Pancreas (tissue), 10 donors: ENCODE measurements at regions not wholly inside any gene's neighbourhood (a gene's known extent, or its start where the extent isn't known, plus 50 kb on each side); places are given as distances from the start of the nearest gene placed in this dataset.

Experiments
- ATAC-seq, 4 donors: fragments of 200-7000 bp; cut with Tn5 transposase; one replicate each; pipeline versions ENCODE4 v1.8.0 to v1.9.1; 2020; ENCODE audit warnings: mild to moderate bottlenecking in 4 of 4, moderate library complexity in 4 of 4
- DNase-seq, 6 donors: peaks; one replicate each; pipeline ENCODE4 v3.0.0-alpha.2; 2020
- FAIRE-seq: peaks from 2 replicates; lab custom pipeline; 2012; peaks lifted over from hg19 to GRCh38; lab: Jason Lieb, UNC
- H3K27ac ChIP-seq, 4 donors: fragments of 200-600 bp; sonication (generic); 1 replicate in 3 of 4; 2 replicates in 1 of 4; pipeline versions ENCODE4 v1.5.0 to v1.8.0; 2020
- H3K27me3 ChIP-seq, 4 donors: fragments of 200-600 bp; one replicate each; pipeline ENCODE4 v1.8.0; 2021
- H3K36me3 ChIP-seq, 3 donors: fragments of 200-600 bp; sonication (generic) in 1 of 3; one replicate each; pipeline versions ENCODE4 v1.5.0 to v1.8.0; 2020 to 2021
- H3K4me1 ChIP-seq, 3 donors: fragments of 200-600 bp; one replicate each; pipeline ENCODE4 v1.8.0; 2021
- H3K4me3 ChIP-seq, 4 donors: fragments of 200-600 bp; sonication (generic) in 2 of 4; one replicate each; pipeline versions ENCODE4 v1.5.0 to v1.8.0; 2020 to 2021
- H3K9me3 ChIP-seq, 4 donors: fragments of 200-600 bp; one replicate each; pipeline ENCODE4 v1.8.0; 2021
- WGBS, 2 donors: extraction: QIAGEN DNeasy Blood & Tissue Kit; methylation state at CpG; one replicate each; pipeline ENCODE4 v1.1.7; 2013; 5-methylcytosine and 5-hydroxymethylcytosine counted together
- intact Hi-C, 3 donors: fragments of 100-400 bp; cut with DNase I; formaldehyde crosslinking; loops; one replicate each; pipeline versions ENCODE4 v1.11.1 to v1.14.2; 2022
- TF ChIP-seq, protein P1 (sequence below), 4 donors: fragments of 200-600 bp; sonication (generic) in 3 of 4; IDR thresholded peaks; one replicate each; pipeline versions ENCODE4 v1.5.0 to v1.8.0; 2021; ENCODE audit warnings: antibody characterized with exemption in 4 of 4
- donor health status: healthy with polysubstance abuse.
- donor health status: DM: no; HTN: no; CAD: no; lungs with moderate emphysema.
- donor health status: DM: no; HTN: no; CAD: no.
- donor health status: control.
- donor health status: control.
- donor health status: Bipolar disorder and iron deficiency.
- donor health status: DM: yes; HTN: yes; CAD: no.
- donor health status: DM: no; HTN: no; CAD: no.
- donor health status: DM: no; HTN: no; CAD: no.
- donor health status: DM: yes; HTN: yes; CAD: no.

DNA sequence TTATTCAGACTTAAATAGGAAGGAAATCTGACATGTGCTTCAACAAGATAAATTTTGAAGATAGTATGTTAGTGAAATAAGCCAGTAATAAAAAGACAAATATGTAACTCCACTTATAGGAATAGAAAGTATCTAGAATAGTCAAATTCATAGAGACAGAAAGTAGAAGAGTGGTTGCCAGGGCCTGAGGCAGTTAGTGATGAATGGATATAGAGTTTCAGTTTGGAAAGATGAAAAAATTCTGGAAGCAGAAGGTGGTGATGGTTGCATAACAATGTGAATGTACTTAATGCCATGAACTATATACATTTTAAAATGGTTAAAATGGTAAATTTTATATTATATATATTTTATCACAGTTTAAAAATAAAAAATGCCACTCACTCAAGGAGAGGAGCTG, 54.3 kb downstream of the HAND2 start:
- Histone ChIP-seq H3K27me3 (no peaks in the 10 kb centered on the region), H3K27ac (no peak overlapping the region), H3K36me3 (no peaks in the 10 kb centered on the region), H3K9me3 (no peaks in the 10 kb centered on the region), H3K4me3 (no peak overlapping the region), H3K4me1 (no peaks in the 10 kb centered on the region)
- TF ChIP-seq, protein P1, sequence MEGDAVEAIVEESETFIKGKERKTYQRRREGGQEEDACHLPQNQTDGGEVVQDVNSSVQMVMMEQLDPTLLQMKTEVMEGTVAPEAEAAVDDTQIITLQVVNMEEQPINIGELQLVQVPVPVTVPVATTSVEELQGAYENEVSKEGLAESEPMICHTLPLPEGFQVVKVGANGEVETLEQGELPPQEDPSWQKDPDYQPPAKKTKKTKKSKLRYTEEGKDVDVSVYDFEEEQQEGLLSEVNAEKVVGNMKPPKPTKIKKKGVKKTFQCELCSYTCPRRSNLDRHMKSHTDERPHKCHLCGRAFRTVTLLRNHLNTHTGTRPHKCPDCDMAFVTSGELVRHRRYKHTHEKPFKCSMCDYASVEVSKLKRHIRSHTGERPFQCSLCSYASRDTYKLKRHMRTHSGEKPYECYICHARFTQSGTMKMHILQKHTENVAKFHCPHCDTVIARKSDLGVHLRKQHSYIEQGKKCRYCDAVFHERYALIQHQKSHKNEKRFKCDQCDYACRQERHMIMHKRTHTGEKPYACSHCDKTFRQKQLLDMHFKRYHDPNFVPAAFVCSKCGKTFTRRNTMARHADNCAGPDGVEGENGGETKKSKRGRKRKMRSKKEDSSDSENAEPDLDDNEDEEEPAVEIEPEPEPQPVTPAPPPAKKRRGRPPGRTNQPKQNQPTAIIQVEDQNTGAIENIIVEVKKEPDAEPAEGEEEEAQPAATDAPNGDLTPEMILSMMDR (IDR thresholded peaks at IDR 0.05), result no peak
- ATAC-seq (no peak), DNase-seq (no peak), FAIRE-seq (no peak)
- intact Hi-C loops, result no loop called here

DNA sequence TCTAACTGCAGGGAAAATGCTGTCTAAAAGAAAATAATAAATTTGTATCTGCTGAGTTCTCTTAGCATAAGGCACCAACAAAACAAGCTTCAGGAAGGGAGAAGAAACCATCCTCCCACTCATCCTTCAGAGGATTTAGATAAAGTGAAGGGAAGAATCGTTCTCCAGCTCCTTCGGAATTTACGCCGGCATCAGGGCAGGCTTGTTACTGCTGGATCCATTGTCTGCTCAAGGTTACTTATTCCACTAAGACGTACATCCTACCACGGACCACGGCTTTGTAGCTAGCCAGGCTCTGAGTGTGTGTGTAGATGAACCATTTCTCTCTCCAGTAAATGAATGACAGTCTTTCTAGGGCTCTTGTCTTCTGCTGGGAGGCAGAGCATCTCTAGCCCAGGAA, 60.4 kb downstream of the HAND2 start:
- H3K36me3 ChIP-seq, result no peaks in the 10 kb centered on the region
- FAIRE-seq, result no peak
- 88 to 92% methylated on average over 7 of the region's 7 CpGs for WGBS, 2 donors
- H3K4me1 ChIP-seq, result no peaks in the 10 kb centered on the region
- ATAC-seq, result no peak
- DNase-seq, result no peak
- H3K9me3 ChIP-seq, result no peaks in the 10 kb centered on the region
- TF ChIP-seq, protein P1 (IDR thresholded peaks at IDR 0.05), result no peak
- H3K4me3 ChIP-seq, result no peak overlapping the region
- intact Hi-C loops, result no loop called here
- no peaks in the 10 kb centered on the region for H3K27me3 ChIP-seq
- no peak overlapping the region for H3K27ac ChIP-seq

- ATAC-seq, result no peak
- intact Hi-C loops, result no loop called here
- no peaks in the 10 kb centered on the region for H3K4me1 ChIP-seq
- TF ChIP-seq, protein P1 (IDR thresholded peaks at IDR 0.05), result no peak
- no peaks in the 10 kb centered on the region for H3K9me3 ChIP-seq
- H3K27me3 ChIP-seq, result no peaks in the 10 kb centered on the region
- no peak overlapping the region for H3K4me3 ChIP-seq
- DNase-seq, result no peak
- H3K36me3 ChIP-seq, result no peaks in the 10 kb centered on the region
- no peak overlapping the region for H3K27ac ChIP-seq
- FAIRE-seq, result no peak
These were observed 61.7 kb downstream of the HAND2 start for GRCh38 chr4:173468314-173468713.

DNA sequence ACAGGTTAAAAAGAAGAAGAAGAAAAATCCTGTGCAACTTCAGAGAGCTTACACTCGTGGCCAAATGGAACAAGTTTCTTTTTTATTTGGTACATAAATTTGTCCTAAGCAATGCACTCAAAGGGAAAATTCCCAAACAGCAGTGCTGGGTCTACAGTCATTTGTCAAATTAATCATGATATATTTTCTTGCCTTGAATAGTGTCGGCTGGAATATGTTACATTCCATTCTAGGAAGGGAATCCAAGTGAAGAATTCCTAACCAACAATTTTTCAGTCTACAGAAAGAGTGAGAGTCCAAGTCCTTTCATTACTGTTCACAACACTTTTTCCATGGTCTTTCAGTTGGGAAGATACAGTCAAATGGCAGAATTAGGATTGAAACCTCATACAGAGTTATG, 63.9 kb downstream of the HAND2 start:
- H3K27ac ChIP-seq, result no peak overlapping the region
- DNase-seq (no peak), ATAC-seq (no peak), FAIRE-seq (no peak)
- TF ChIP-seq, protein P1 (IDR thresholded peaks at IDR 0.05), result no peak
- H3K9me3 ChIP-seq, result no peaks in the 10 kb centered on the region
- H3K4me1 ChIP-seq, result no peaks in the 10 kb centered on the region
- no peaks in the 10 kb centered on the region for H3K27me3 ChIP-seq
- no peak overlapping the region for H3K4me3 ChIP-seq
- WGBS, 2 donors, result 36 to 43% methylated on average over 2 of the region's 2 CpGs
- H3K36me3 ChIP-seq, result no peaks in the 10 kb centered on the region
- intact Hi-C loops, result no loop called here

DNA sequence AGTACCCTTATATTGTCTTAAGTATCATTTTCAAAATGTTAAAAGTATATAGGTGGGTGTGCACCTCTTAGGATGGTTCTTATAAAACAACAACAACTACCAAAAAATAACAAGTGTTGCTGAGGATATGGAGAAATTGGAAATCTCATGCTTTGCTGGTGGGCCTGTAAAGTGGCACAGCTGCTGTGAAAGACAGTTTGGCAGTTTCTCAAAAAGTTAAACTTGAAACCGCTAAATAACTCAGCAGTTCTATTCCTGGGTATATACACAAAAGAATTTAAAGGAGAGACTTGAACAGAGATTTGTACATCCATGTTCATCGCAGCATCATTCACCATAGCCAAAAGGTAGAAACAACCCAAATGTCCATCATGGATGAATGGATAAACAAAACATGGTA, 65.5 kb downstream of the HAND2 start:
- Histone ChIP-seq H3K4me1 (no peaks in the 10 kb centered on the region), H3K27ac (no peak overlapping the region), H3K4me3 (no peak overlapping the region), H3K27me3 (no peaks in the 10 kb centered on the region), H3K36me3 (no peaks in the 10 kb centered on the region), H3K9me3 (no peaks in the 10 kb centered on the region)
- FAIRE-seq (no peak), ATAC-seq (no peak), DNase-seq (no peak)
- intact Hi-C loops, result no loop called here
- TF ChIP-seq, protein P1 (IDR thresholded peaks at IDR 0.05), result no peak
- WGBS, 2 donors, result 94% methylated on average over 2 of the region's 2 CpGs
